Heart right ventricle (tissue), 16 donors: ENCODE measurements at regions not wholly inside any gene's neighbourhood (a gene's known extent, or its start where the extent isn't known, plus 50 kb on each side); places are given as distances from the start of the nearest gene placed in this dataset.

Experiments used
- ATAC-seq, 8 donors: fragments of 200-7000 bp; cut with Tn5 transposase; one replicate each; pipeline ENCODE4 v1.9.1; 2020; ENCODE audit warnings: mild to moderate bottlenecking in 8 of 8, moderate library complexity in 8 of 8, moderate number of reproducible peaks in 1 of 8
- DNase-seq, 2 donors: peaks; one replicate each; pipeline ENCODE4 v3.0.0-alpha.2; 2020
- H3K27ac ChIP-seq, 10 donors: fragments of 200-600 bp; sonication (generic) in 2 of 10; one replicate each; pipeline versions ENCODE4 v1.5.0 to v1.8.0; 2020 to 2022; ENCODE audit warnings: mild to moderate bottlenecking in 3 of 10
- H3K27me3 ChIP-seq, 7 donors: fragments of 200-600 bp; one replicate each; pipeline ENCODE4 v1.8.0; 2021 to 2022; ENCODE audit warnings: mild to moderate bottlenecking in 2 of 7
- H3K36me3 ChIP-seq, 9 donors: fragments of 200-600 bp; sonication (generic) in 1 of 9; one replicate each; pipeline versions ENCODE4 v1.5.0 to v1.8.0; 2020 to 2022; ENCODE audit warnings: mild to moderate bottlenecking in 2 of 9
- H3K4me1 ChIP-seq, 9 donors: fragments of 200-600 bp; sonication (generic) in 1 of 9; one replicate each; pipeline versions ENCODE4 v1.5.0 to v1.8.0; 2020 to 2022; ENCODE audit warnings: mild to moderate bottlenecking in 4 of 9
- H3K4me3 ChIP-seq, 10 donors: fragments of 200-600 bp; sonication (generic) in 2 of 10; one replicate each; pipeline versions ENCODE4 v1.5.0 to v1.8.0; 2020 to 2022; ENCODE audit warnings: mild to moderate bottlenecking in 7 of 10, moderate library complexity in 2 of 10
- H3K9me3 ChIP-seq, 11 donors: fragments of 200-600 bp in 10 of 11; sonication (generic) in 2 of 11; one replicate each; pipeline versions ENCODE4 v1.5.0 to v1.8.0; 2013 to 2022; ENCODE audit warnings: mild to moderate bottlenecking in 2 of 11, control low read depth in 1 of 11, moderate library complexity in 1 of 11
- WGBS, 2 donors: extraction: QIAGEN DNeasy Blood & Tissue Kit; methylation state at CpG; one replicate each; pipeline ENCODE4 v1.1.7; 2013; ENCODE audit warnings: inconsistent platforms in 1 of 2; 5-methylcytosine and 5-hydroxymethylcytosine counted together
- intact Hi-C, 10 donors: fragments of 100-400 bp; cut with DNase I; formaldehyde crosslinking; loops; one replicate each; pipeline versions ENCODE4 v1.11.1 to v1.14.2; 2022
- TF ChIP-seq, protein P1 (sequence below), 9 donors: fragments of 200-600 bp; sonication (generic) in 2 of 9; IDR thresholded peaks; one replicate each; pipeline versions ENCODE4 v1.5.0 to v1.8.0; 2021 to 2022; ENCODE audit warnings: antibody characterized with exemption in 9 of 9, mild to moderate bottlenecking in 5 of 9, moderate library complexity in 1 of 9
- donor health status: Arrhythmogenic right ventricular cardiomyopathy.
- donor health status: ischemic (EF 13 %, LVEDD 7.1; RV severe dilation, severe dysfunction).
- donor health status: healthy with polysubstance abuse.
- donor health status: DM: no; HTN: yes; CAD: no.
- donor health status: DM: no; HTN: no; CAD: no.
- donor health status: ischemic (EF 25% LVEDD 6.9; RV normal size, moderate dysfunction).
- donor health status: ischemic (EF 25% LVEDD 5.7; RV mildly dilated, moderate dysfunction).
- donor health status: healthy.
- donor health status: DM: yes; HTN: yes; CAD: no.
- donor health status: Ischemic cardiomyopathy.
- donor health status: ischemic (EF 35%, LVEDD 5.7; RV mildly dilated, moderate dysfunction).
- donor health status: nonischemic (EF 11% LVEDD 7.7; RV severe dilation, severe dysfunction).
- donor health status: DM: yes; HTN: yes; CAD: no.
- donor health status: PGD.
- donor health status: ischemic (EF 29% LVEDD 5.4; RV normal size, mild dysfunction).
- donor health status: nonischemic (EF 23%, LVEDD 6.1; RV moderate dilation, normal function).

DNA sequence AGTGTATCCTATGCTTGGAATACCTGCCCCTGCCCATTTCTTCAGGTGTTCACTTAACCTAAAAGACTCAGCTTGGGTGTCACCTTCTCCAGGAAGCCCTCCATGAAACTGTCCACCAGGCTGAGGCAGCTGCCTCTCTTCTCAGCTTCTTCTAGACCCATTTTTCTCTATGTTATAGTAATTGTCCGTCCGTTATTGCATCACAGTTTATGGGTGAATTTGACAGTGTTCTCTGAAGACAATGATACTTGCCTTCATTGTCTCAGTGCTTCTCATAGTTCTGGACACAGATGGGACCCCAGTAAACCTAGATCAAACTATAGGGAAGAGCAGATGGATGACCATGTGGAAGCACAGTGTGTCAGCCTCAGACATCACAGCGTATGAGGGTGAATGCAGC lies 238.0 kb upstream of the MOCS1 start:
- ATAC-seq (no peak), DNase-seq (no peak)
- 90 to 97% methylated on average over 3 of the region's 3 CpGs for WGBS, 2 donors
- Histone ChIP-seq H3K27me3 (peaks cover 0 to 60% (median 10%) of the 10 kb centered on the region in 7 donors), H3K4me3 (no peak overlapping the region), H3K4me1 (no peaks in the 10 kb centered on the region), H3K27ac (no peak overlapping the region), H3K9me3 (peaks cover 0 to 2% (median 0%) of the 10 kb centered on the region in 11 donors), H3K36me3 (no peaks in the 10 kb centered on the region)
- TF ChIP-seq, protein P1, sequence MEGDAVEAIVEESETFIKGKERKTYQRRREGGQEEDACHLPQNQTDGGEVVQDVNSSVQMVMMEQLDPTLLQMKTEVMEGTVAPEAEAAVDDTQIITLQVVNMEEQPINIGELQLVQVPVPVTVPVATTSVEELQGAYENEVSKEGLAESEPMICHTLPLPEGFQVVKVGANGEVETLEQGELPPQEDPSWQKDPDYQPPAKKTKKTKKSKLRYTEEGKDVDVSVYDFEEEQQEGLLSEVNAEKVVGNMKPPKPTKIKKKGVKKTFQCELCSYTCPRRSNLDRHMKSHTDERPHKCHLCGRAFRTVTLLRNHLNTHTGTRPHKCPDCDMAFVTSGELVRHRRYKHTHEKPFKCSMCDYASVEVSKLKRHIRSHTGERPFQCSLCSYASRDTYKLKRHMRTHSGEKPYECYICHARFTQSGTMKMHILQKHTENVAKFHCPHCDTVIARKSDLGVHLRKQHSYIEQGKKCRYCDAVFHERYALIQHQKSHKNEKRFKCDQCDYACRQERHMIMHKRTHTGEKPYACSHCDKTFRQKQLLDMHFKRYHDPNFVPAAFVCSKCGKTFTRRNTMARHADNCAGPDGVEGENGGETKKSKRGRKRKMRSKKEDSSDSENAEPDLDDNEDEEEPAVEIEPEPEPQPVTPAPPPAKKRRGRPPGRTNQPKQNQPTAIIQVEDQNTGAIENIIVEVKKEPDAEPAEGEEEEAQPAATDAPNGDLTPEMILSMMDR (IDR thresholded peaks at IDR 0.05) = no peak
- intact Hi-C loops = no loop called here

DNA sequence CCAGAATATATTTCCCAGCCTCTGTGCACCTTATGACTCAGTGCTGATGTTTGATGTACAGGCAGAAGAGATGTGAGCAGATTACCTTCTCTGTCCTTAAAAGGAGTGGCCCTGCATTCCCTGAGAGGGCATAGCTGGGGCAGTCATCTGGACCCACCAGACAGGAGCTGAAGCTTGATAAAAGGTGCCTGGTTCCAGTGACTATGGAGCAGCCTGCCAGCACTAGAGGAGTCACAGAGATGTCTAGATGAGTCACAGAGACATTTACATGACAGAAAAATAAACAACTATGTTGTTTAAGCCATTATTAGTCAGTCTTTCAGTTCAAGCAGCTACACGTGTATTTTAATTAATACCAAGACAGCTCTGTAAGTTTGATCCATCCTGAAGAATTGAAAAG lies 237.1 kb upstream of the MOCS1 start:
- Histone ChIP-seq H3K4me1 (no peaks in the 10 kb centered on the region), H3K36me3 (no peaks in the 10 kb centered on the region), H3K27me3 (peaks cover 0 to 53% (median 14%) of the 10 kb centered on the region in 7 donors), H3K9me3 (peaks cover 0 to 2% (median 0%) of the 10 kb centered on the region in 11 donors), H3K27ac (no peak overlapping the region), H3K4me3 (no peak overlapping the region)
- DNase-seq (no peak), ATAC-seq (no peak)
- TF ChIP-seq, protein P1 (IDR thresholded peaks at IDR 0.05) = no peak
- intact Hi-C loops = no loop called here
- WGBS, 2 donors = 56 to 64% methylated on average over 1 of the region's 1 CpG

DNA sequence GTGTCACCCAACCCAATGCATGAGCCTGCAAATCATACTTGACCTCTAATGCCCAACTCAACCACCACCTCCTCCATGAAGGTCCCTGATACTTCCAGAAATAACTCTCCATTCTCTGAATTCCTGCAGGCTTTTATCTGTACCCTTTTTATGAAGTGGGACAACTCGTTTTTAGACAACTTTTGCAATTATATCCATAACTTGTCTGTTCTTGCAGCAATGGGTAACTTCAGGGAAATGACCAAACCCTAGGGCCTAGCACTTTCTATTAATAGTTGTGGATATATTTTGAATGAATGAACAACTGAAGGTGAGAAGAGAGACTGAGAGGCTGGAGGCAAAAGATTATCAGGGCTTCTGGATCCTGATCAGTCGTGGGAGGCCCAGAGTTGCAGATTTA lies 236.6 kb upstream of the MOCS1 start:
- Histone ChIP-seq H3K27me3 (peaks cover 0 to 48% (median 14%) of the 10 kb centered on the region in 7 donors), H3K4me3 (no peak overlapping the region), H3K9me3 (no peaks in the 10 kb centered on the region), H3K36me3 (no peaks in the 10 kb centered on the region), H3K4me1 (no peaks in the 10 kb centered on the region), H3K27ac (no peak overlapping the region)
- TF ChIP-seq, protein P1 (IDR thresholded peaks at IDR 0.05) = no peak
- 26 to 30% methylated on average over 2 of the region's 2 CpGs for WGBS, 2 donors
- intact Hi-C loops = no loop called here
- DNase-seq (no peak), ATAC-seq (no peak)

DNA sequence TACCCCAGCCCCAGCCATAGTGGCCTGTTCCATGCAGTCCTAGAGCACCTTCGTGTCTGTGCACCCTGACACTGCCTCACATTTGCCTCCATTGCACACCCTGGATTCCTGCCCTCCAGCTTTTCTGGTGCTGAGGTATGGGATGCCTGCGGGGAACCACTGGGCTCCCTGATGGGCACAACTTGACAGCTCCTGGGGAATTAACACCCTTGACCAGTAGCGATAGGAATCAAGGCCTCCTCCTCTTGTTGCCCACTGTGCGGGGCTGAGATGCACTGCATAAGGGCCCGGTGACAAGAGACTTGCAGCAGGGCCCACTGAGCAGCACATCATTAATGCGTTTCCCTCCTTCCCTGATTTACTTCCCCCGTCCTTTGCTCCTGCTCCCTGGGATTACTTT lies 235.6 kb upstream of the MOCS1 start:
- no peak for ATAC-seq
- 33 to 35% methylated on average over 7 of the region's 7 CpGs for WGBS, 2 donors
- intact Hi-C loops = no loop called here

More for the DNA sequence above, 235.6 kb upstream of the MOCS1 start:
- no peaks in the 10 kb centered on the region for H3K9me3 ChIP-seq
- H3K4me1 ChIP-seq = no peaks in the 10 kb centered on the region
- peaks cover 0 to 38% (median 6%) of the 10 kb centered on the region in 7 donors for H3K27me3 ChIP-seq
- TF ChIP-seq, protein P1 (IDR thresholded peaks at IDR 0.05) = no peak
- no peak overlapping the region for H3K27ac ChIP-seq
- no peak for DNase-seq
- no peak overlapping the region for H3K4me3 ChIP-seq
- no peaks in the 10 kb centered on the region for H3K36me3 ChIP-seq
